ENCODE measurements at regions not wholly inside any gene's neighbourhood (a gene's known extent, or its start where the extent isn't known, plus 50 kb on each side); places are given as distances from the start of the nearest gene placed in this dataset.

- TF ChIP-seq, protein P1, sequence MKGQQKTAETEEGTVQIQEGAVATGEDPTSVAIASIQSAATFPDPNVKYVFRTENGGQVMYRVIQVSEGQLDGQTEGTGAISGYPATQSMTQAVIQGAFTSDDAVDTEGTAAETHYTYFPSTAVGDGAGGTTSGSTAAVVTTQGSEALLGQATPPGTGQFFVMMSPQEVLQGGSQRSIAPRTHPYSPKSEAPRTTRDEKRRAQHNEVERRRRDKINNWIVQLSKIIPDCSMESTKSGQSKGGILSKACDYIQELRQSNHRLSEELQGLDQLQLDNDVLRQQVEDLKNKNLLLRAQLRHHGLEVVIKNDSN (IDR thresholded peaks at IDR 0.05): no peak
- TF ChIP-seq YY1 (IDR thresholded peaks at IDR 0.05; ENCODE audit: low read depth) (no peak), EGR1 (IDR thresholded peaks at IDR 0.05) (no peak), TAF1 (IDR thresholded peaks at IDR 0.05; ENCODE audit: low read depth) (no peak), CEBPB (IDR thresholded peaks at IDR 0.05) (no peak), EP300 (IDR thresholded peaks at IDR 0.05; ENCODE audit: borderline replicate concordance) (no peak), TEAD4 (IDR thresholded peaks at IDR 0.05) (no peak), CREB1 (IDR thresholded peaks at IDR 0.05; ENCODE audit: low read depth) (no peak), FOXM1 (IDR thresholded peaks at IDR 0.05; ENCODE audit: borderline replicate concordance, low read depth) (no peak), MAX (IDR thresholded peaks at IDR 0.05) (peak; percentile 90), REST (IDR thresholded peaks at IDR 0.05; ENCODE audit: low read depth) (peak; percentile 95), NFIC (IDR thresholded peaks at IDR 0.05) (no peak), RAD21 (IDR thresholded peaks at IDR 0.05; ENCODE audit: low read depth) (peak; percentile 8; the same call in 1 of the 2 replicates), ZBTB7A (IDR thresholded peaks at IDR 0.05; ENCODE audit: low read depth) (no peak)
These were observed 321.6 kb downstream of the CEMIP2 start for GRCh38 chr9:71446473-71447411.

Data from Ishikawa (cell line).